ENCODE measurements at regions not wholly inside any gene's neighbourhood (a gene's known extent, or its start where the extent isn't known, plus 50 kb on each side); places are given as distances from the start of the nearest gene placed in this dataset.
A peak's percentile ranks its signal among the peaks of the same experiment; 100 is the strongest.
"Not testable (repeated sequence)": the region's sequence is repeated elsewhere in the genome, so short reads cannot be mapped to it uniquely, and the experiment has no call there.

DNA sequence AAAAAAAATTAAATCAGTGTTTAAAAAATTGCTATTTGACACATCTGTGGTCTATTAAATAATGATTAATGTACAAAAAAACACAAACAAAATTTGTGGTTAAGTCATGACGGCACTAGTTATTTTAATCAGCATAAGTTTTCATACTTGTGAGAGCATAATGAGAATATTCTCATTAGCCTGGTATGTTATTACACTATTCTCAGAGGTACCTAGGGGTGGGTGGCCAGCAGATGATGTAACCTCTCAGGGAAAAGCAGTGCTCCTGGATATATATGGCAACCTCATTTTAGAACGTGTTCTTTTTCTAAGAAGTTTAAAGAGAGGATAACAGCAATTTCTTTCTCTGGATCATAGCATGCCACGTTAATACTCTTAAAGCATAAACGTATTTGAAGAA is 109.2 kb downstream of the GJA1 start:
- DNase-seq (ENCODE audit: extremely low read depth, low read depth, low spot score) = no peak

DNA sequence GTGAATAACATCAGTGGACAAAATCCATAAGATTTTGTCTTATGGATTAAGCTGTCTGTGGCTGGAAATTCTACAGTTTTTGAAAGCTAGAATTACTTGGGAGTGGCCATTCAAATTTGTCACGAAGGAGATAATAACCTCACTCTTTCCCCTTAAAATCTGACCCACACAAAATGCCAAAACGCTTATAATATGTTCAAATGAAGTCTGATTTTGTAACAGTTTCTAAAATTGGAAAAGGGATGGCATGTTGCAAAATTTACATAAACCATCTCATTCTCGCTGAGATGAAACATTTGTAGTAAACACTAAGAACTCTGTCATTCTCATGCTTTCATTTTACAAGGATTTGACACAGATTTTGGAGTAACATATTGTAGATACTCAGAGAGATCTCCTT is 112.7 kb downstream of the GJA1 start:
- no peak for DNase-seq (ENCODE audit: extremely low read depth, low read depth, low spot score)

DNA sequence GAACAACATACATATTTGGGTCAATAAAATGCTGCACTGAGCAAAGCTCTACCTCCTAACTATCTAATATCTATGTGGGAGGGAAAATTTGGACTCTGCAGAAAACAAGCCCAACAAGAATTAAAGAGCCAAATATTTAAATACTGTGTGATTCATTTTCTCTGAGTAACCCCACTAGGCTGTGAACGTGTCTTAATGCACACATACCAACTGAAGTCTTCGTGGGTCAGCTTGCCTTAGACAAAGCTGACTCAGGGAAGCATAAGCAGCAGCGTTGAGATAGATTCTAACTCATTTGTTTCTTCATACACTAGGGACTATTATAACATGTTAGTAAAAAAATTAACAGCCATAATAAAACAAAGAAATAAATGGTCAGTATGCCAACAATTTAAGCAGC is 114.3 kb downstream of the GJA1 start:
- DNase-seq (ENCODE audit: extremely low read depth, low read depth, low spot score) = no peak

DNA sequence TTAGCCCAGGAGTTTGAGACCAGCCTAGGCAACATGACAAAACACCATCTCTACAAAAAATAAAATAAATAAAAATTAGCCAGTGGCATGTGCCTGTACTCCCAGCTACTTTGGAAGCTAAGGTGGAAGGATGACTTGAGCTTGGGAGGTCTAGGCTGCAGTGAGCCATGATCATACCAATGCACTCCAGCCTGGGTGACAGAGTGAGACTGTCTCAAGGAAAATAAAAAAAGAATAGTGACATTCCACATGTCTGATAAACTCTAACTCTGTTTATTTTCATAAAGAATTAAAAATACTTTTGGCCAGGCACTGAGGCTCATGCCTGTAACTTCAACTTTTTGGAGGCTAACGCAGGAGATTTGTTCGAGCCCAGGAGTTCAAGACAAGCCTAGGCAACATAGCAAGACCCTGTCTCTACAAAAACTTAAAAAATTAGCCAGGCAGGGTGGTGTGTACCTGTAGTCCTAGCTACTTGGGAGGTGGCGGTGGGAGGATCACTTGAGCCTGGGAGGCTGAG is 115.1 kb downstream of the GJA1 start:
- DNase-seq (ENCODE audit: extremely low read depth, low read depth, low spot score) = no peak

DNA sequence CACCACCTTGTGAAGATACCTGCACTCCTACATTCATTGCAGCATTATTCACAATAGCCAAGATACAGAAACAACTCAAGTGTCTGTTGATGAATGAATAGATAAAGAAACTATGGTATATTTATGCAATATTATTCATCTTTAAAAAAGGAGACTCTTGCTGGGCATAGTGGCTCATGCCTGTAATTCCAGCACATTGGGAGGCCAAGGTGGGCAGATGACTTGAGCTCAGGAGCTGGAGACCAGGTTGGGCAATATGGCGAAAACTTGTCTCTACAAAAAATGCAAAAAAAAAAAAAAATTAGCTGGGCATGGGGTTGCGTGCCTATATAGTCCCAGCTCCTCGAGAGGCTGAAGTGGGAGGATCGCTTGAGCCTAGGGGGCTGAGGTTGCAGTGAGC is 119.8 kb downstream of the GJA1 start:
- DNase-seq (ENCODE audit: extremely low read depth, low read depth, low spot score) = no peak

- not testable (repeated sequence) for DNase-seq (ENCODE audit: extremely low read depth, low read depth, low spot score)
Measured at GRCh38 chr6:121556149-121556548, 120.7 kb downstream of the GJA1 start.

GRCh38 chr6:121557146-121557940 is 121.9 kb downstream of the GJA1 start:
- DNase-seq (ENCODE audit: extremely low read depth, low read depth, low spot score) = no peak

DNA sequence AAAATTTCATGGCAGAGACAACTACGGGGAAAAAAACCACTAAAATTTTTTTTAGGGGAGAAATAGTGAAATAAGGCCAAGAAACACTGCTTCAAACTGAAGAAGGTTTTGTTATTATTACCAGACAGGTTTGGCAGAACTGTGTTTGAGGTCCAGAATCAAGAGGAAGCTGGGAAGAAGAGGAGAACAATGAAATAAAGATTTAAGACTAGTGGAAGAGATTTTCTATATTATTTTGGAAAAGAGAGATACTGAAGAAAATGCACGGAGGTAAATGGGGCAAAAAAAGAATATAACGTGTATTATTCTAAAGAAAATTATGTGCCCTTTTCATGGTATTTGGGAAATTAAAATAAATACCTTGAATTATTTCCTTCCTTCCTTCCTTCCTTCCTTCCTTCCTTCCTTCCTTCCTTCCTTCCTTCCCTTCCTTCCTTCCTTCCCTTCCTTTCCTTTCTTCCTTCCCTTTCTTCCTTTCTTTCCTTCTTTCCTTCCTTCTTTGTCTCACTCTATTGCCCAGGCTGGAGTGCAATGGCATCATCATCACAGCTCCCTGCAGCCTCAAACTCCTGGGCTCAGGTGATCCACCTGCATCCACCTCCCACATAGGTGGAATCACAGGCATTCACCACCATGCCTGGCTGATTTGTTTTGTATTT is 124.3 kb downstream of the GJA1 start:
- DNase-seq (ENCODE audit: extremely low read depth, low read depth, low spot score) = no peak

- DNase-seq (ENCODE audit: extremely low read depth, low read depth, low spot score) = no peak
Measured at GRCh38 chr6:121560476-121560875, 125.0 kb downstream of the GJA1 start.

GRCh38 chr6:121563286-121563685 is 127.8 kb downstream of the GJA1 start:
- no peak for DNase-seq (ENCODE audit: extremely low read depth, low read depth, low spot score)

GRCh38 chr6:121564529-121564928 is 129.1 kb downstream of the GJA1 start:
- DNase-seq (ENCODE audit: extremely low read depth, low read depth, low spot score) = not testable (repeated sequence)

GRCh38 chr6:121571455-121571854 is 136.0 kb downstream of the GJA1 start:
- no peak for DNase-seq (ENCODE audit: extremely low read depth, low read depth, low spot score)

GRCh38 chr6:121573481-121573880 is 138.0 kb downstream of the GJA1 start:
- DNase-seq (ENCODE audit: extremely low read depth, low read depth, low spot score) = peak; percentile 16

DNA sequence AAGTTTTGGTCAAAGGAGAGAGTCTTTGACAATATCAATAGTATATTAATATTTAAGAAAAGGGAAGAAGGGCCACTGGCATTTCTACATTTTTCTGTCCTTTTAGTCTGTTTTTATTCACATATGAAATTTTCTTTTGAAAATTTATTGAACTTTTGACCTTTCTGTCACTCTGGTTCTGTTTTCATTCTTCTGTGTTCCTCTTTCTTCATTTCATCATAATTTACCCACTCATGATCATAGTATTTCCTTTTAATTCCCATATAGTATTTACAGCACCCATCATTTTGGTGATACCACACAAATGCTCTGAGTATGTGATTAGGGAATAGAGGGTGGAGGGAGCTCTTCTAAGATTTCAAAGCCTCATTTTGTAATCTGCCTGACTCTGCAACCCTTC is 142.8 kb downstream of the GJA1 start:
- DNase-seq (ENCODE audit: extremely low read depth, low read depth, low spot score) = no peak

DNA sequence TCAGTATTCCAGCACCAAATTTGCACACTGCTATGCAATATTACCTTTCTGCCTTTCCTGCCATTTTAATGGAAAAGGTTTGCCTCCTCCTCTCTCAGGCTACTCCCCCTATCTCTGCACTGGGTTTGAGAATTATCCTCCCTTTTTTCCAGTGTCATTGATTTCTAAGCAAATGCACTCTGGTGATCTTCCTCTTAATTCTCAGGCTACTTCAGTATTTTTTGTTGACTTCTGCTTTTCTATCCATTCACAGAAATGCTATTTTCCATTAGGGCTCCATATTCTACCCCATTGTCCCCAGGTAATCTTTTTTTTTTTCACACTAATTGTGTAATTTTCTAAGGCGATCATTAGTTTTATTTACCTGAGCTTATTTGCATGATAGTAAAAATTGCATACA is 144.0 kb downstream of the GJA1 start:
- DNase-seq (ENCODE audit: extremely low read depth, low read depth, low spot score) = no peak

- no peak for DNase-seq (ENCODE audit: extremely low read depth, low read depth, low spot score)
Measured at GRCh38 chr6:121581327-121581726, 145.9 kb downstream of the GJA1 start.

- no peak for DNase-seq (ENCODE audit: extremely low read depth, low read depth, low spot score)
Measured at GRCh38 chr6:121582262-121582661, 146.8 kb downstream of the GJA1 start.

- DNase-seq (ENCODE audit: extremely low read depth, low read depth, low spot score) = no peak
Measured at GRCh38 chr6:121584586-121585369, 149.3 kb downstream of the GJA1 start.

DNA sequence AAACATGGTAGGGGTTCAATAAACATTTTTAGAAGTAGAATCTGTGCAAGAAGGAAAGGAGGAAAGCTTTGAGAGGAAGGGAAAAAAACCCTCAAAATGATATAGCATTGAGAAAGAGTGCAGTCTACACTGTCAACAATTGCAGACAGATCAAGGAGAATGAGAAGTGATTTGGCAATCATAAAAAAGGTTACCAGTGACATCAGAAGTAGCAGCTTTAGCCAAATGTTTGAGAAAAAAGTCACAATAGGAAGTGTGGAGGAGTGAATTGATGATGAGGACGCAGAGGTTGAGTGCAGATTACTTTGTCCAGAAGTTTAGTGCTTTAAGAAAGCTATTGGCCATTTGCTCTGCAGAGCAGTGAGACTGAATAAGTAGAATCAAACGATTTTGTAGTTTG is 155.0 kb downstream of the GJA1 start:
- no peak for DNase-seq (ENCODE audit: extremely low read depth, low read depth, low spot score)

- no peak for DNase-seq (ENCODE audit: extremely low read depth, low read depth, low spot score)
Measured at GRCh38 chr6:121590916-121591315, 155.5 kb downstream of the GJA1 start.

GRCh38 chr6:121592261-121592935 is 157.0 kb downstream of the GJA1 start:
- no peak for DNase-seq (ENCODE audit: extremely low read depth, low read depth, low spot score)
